ENCODE measurements at regions not wholly inside any gene's neighbourhood (a gene's known extent, or its start where the extent isn't known, plus 50 kb on each side); places are given as distances from the start of the nearest gene placed in this dataset.
A peak's percentile ranks its signal among the peaks of the same experiment; 100 is the strongest.
"Not testable (repeated sequence)": the region's sequence is repeated elsewhere in the genome, so short reads cannot be mapped to it uniquely, and the experiment has no call there.

- DNase-seq (ENCODE audit: low read depth): no peak
- no peak for TF ChIP-seq CTCF (IDR thresholded peaks at IDR 0.05; ENCODE audit: insufficient read depth, low read length)
These were observed 1121.4 kb upstream of the ALCAM start for GRCh38 chr3:104245261-104245660.

GRCh38 chr3:104245981-104246380, 1120.7 kb upstream of the ALCAM start:
- no peak overlapping the region for H3K4me3 ChIP-seq (ENCODE audit: low read depth, low read length)
- no peak for DNase-seq (ENCODE audit: low read depth)
- TF ChIP-seq CTCF (IDR thresholded peaks at IDR 0.05; ENCODE audit: insufficient read depth, low read length): no peak

More at GRCh38 chr3:104245261-104245660, 1121.4 kb upstream of the ALCAM start:
- no peak overlapping the region for H3K4me3 ChIP-seq (ENCODE audit: low read depth, low read length)

GRCh38 chr3:104257486-104257885, 1109.2 kb upstream of the ALCAM start:
- no peak for TF ChIP-seq CTCF (IDR thresholded peaks at IDR 0.05; ENCODE audit: insufficient read depth, low read length)
- H3K4me3 ChIP-seq (ENCODE audit: low read depth, low read length): no peak overlapping the region
- no peak for DNase-seq (ENCODE audit: low read depth)

- no peak for DNase-seq (ENCODE audit: low read depth)
- no peak for TF ChIP-seq CTCF (IDR thresholded peaks at IDR 0.05; ENCODE audit: insufficient read depth, low read length)
- no peak overlapping the region for H3K4me3 ChIP-seq (ENCODE audit: low read depth, low read length)
These were observed 1103.2 kb upstream of the ALCAM start for GRCh38 chr3:104263477-104263876.

GRCh38 chr3:104266219-104266618, 1100.5 kb upstream of the ALCAM start:
- H3K4me3 ChIP-seq (ENCODE audit: low read depth, low read length); DNase-seq (ENCODE audit: low read depth): not testable (repeated sequence)

GRCh38 chr3:104269771-104270170, 1096.9 kb upstream of the ALCAM start:
- no peak for DNase-seq (ENCODE audit: low read depth)
- H3K4me3 ChIP-seq (ENCODE audit: low read depth, low read length): no peak overlapping the region
- TF ChIP-seq CTCF (IDR thresholded peaks at IDR 0.05; ENCODE audit: insufficient read depth, low read length): no peak

GRCh38 chr3:104273046-104273649, 1093.6 kb upstream of the ALCAM start:
- TF ChIP-seq CTCF (IDR thresholded peaks at IDR 0.05; ENCODE audit: insufficient read depth, low read length): peak; percentile 82
- no peak overlapping the region for H3K4me3 ChIP-seq (ENCODE audit: low read depth, low read length)
- DNase-seq (ENCODE audit: low read depth): peak; percentile 71

Data from fibroblast of the aortic adventitia (primary cell).